ENCODE measurements at regions not wholly inside any gene's neighbourhood (a gene's known extent, or its start where the extent isn't known, plus 50 kb on each side); places are given as distances from the start of the nearest gene placed in this dataset.

DNA sequence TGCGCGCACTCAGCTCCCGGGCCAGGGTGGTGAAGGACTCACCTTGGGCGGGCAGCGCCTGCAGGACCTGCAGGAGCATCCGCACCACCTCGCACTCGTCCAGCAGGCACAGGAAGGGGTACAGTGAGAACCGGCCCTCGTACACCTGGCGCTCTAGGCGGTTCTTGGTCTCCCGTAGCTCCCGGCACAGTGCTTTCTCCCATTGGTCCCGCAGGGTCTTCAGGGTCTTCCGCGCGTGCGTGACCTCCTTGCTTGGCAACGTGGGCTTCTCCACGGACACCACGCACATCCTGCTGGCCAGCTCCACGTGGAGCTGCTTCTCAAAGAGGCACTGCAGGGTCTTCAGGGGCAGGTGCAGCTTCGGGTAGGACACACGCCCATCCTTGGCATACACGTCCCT, 74.1 kb upstream of the MED13 start:
- TF ChIP-seq SUZ12 (IDR thresholded peaks at IDR 0.05; ENCODE audit: extremely low read depth, insufficient read depth, insufficient read length): no peak
- no peak for TF ChIP-seq ZNF274 (IDR thresholded peaks at IDR 0.05; ENCODE audit: low read depth, low read length)
